Erythroblast (primary cell): ENCODE measurements at regions not wholly inside any gene's neighbourhood (a gene's known extent, or its start where the extent isn't known, plus 50 kb on each side); places are given as distances from the start of the nearest gene placed in this dataset.

Source experiments
- GATA1 ChIP-seq: IDR thresholded peaks from 2 replicates; pipeline ENCODE4 v1.6.1; 2011; ENCODE audit warnings: low read depth, mild to moderate bottlenecking, control low read depth, low read length, moderate library complexity
- POLR2A ChIP-seq: IDR thresholded peaks from 2 replicates; pipeline ENCODE4 v1.6.1; 2011; ENCODE audit warnings: mild to moderate bottlenecking, low read length

DNA sequence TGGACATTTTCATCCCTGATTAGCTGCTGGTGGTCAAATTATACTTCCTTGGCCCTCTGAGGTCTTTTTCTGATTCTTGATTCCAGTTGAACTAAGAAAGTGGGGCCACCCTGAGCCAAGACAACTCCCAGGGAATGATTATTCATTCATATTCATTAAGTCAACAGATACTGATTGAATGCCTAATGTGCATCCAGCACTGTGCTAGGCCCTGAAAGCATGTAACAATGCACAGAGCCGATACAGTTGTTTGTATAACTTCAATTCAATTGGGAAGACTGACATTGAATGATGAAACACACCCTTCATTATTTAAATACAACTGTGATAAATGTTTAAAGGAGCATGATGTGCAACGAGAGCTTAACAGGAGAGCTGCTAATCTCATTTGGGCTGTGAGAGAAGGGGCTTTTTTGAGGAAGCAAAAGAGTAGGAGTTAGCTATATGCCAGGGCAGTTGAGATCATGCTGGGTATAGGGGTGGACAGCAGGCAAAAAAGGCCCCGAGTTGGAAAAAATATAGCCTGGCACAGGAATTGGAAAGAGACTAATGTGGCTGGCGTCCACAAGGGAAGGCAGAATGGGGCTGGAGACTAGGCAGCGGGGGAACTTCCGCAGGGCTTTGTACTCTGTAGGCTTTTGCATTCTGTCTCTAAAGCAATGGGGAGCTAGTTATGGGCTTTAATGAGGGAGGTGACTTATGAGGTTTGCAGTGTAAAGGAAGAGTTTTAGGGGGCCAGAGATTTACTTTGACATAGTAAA lies 57.2 kb upstream of the ACVR1 start:
- no peak for TF ChIP-seq POLR2A
- no peak for TF ChIP-seq GATA1
